ENCODE measurements at regions not wholly inside any gene's neighbourhood (a gene's known extent, or its start where the extent isn't known, plus 50 kb on each side); places are given as distances from the start of the nearest gene placed in this dataset.

DNA sequence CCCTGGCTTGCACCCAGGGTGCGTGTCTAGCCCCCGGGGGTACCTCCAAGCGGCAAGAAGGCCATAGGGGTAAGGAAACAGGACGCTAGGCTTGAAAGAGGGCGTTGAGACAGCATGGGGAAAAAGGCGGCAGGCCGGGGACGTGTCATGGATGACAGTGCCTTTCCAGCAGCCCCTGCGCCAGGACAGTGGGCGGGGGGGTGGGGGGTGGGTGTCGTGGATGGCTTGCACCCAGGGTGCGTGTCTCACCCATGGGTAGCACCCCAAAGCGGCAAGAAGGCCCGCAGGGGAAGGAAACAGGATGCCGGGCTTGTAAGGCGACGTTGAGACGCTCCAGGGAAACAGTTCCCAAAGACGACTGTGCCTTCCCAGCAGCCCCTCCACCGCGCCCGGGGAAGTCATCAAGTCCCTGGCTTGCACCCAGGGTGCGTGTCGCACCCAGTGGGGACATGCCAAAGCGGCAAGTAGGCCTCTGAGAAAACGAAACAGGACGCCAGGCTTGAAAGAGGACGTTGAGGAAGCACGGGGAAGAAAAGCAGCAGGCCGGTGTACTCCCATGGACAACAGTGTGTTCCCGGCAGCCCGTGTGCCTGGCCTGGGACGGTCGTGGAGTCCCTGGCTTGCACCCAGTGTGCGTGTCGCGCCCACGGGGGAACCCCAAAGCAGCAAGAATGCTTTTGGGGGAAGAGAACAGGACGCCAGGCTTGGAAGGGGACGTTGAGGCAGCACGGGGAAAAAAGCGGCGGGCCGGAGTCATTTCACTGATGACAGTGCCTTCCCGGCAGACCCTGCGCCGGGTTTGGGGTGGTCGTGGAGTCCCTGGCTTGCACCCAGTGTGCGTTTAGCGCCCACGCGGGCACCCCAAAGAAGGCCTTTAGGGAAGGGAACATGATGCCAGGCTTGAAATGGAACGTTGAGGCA, 163.5 kb upstream of the ALG10B start:
- no peaks in the 10 kb centered on the region for H3K9me2 ChIP-seq (ENCODE audit: insufficient read depth)
- H4K20me1 ChIP-seq (ENCODE audit: insufficient read depth) = no peaks in the 10 kb centered on the region
- no peak for TF ChIP-seq EZH2phosphoT487 (IDR thresholded peaks at IDR 0.05; ENCODE audit: insufficient read depth, low read depth)
- TF ChIP-seq EZH2 (IDR thresholded peaks at IDR 0.05; ENCODE audit: insufficient read depth, poor library complexity, severe bottlenecking) = no peak
- no peak overlapping the region for H2AFZ ChIP-seq
- no peak overlapping the region for H3K27ac ChIP-seq
- no peak for DNase-seq
- in situ Hi-C loops (cut with MboI) = no loop called here
- no peaks in the 10 kb centered on the region for H3F3A ChIP-seq (ENCODE audit: insufficient read depth)
- no peak overlapping the region for H3K4me3 ChIP-seq
- no peaks in the 10 kb centered on the region for H3K27me3 ChIP-seq (replicated peaks; ENCODE audit: insufficient read depth)
- H3K36me3 ChIP-seq (ENCODE audit: low read depth) = no peaks in the 10 kb centered on the region
- no peaks in the 10 kb centered on the region for H3K9me3 ChIP-seq (ENCODE audit: low read depth)
- H3K9ac ChIP-seq = no peak overlapping the region
- no peak overlapping the region for H3K4me2 ChIP-seq (ENCODE audit: unreplicated experiment)
- H3K79me2 ChIP-seq (ENCODE audit: insufficient read depth) = no peaks in the 10 kb centered on the region
- 61 to 69% methylated on average over 44 to 53 of the region's 53 CpGs for WGBS, 2 experiments (ENCODE audit: low coverage in 1 of 2, low lambda C conversion rate in 2 of 2, missing lambda C conversion rate in 2 of 2)
- H3K4me1 ChIP-seq (ENCODE audit: insufficient read depth) = no peaks in the 10 kb centered on the region

DNA sequence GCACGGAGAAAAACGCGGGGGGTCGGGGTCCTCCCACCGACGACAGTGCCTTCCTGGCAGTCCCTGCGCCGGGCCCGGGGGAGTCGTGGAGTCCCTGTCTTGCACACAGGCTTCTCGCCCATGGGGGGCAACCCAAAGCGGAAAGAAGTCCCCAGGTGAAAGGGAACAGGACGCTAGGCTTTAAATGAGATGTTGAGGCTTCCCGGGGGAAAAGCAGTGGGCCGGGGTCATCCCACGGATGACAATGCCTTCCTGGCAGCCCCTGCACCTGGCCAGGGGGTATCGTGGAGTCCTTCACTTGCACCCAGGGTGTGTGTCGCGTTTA, 162.9 kb upstream of the ALG10B start:
- no peaks in the 10 kb centered on the region for H4K20me1 ChIP-seq (ENCODE audit: insufficient read depth)
- no peak for DNase-seq
- no peaks in the 10 kb centered on the region for H3K9me2 ChIP-seq (ENCODE audit: insufficient read depth)
- H3K4me1 ChIP-seq (ENCODE audit: insufficient read depth) = no peaks in the 10 kb centered on the region
- no peaks in the 10 kb centered on the region for H3F3A ChIP-seq (ENCODE audit: insufficient read depth)
- no peak overlapping the region for H3K27ac ChIP-seq
- in situ Hi-C loops (cut with MboI) = no loop called here
- H3K4me3 ChIP-seq = no peak overlapping the region
- no peaks in the 10 kb centered on the region for H3K27me3 ChIP-seq (replicated peaks; ENCODE audit: insufficient read depth)
- H3K79me2 ChIP-seq (ENCODE audit: insufficient read depth) = no peaks in the 10 kb centered on the region
- no peak overlapping the region for H2AFZ ChIP-seq
- no peak for TF ChIP-seq EZH2 (IDR thresholded peaks at IDR 0.05; ENCODE audit: insufficient read depth, poor library complexity, severe bottlenecking)
- TF ChIP-seq EZH2phosphoT487 (IDR thresholded peaks at IDR 0.05; ENCODE audit: insufficient read depth, low read depth) = no peak
- H3K4me2 ChIP-seq (ENCODE audit: unreplicated experiment) = no peak overlapping the region
- no peaks in the 10 kb centered on the region for H3K36me3 ChIP-seq (ENCODE audit: low read depth)
- H3K9me3 ChIP-seq (ENCODE audit: low read depth) = no peaks in the 10 kb centered on the region
- 58% methylated on average over 19 of the region's 19 CpGs for WGBS, 2 experiments (ENCODE audit: low coverage in 1 of 2, low lambda C conversion rate in 2 of 2, missing lambda C conversion rate in 2 of 2)
- no peak overlapping the region for H3K9ac ChIP-seq

- no peaks in the 10 kb centered on the region for H3K9me2 ChIP-seq (ENCODE audit: insufficient read depth)
- no peaks in the 10 kb centered on the region for H3K36me3 ChIP-seq (ENCODE audit: low read depth)
- no peak for DNase-seq
- H3K4me1 ChIP-seq (ENCODE audit: insufficient read depth) = no peaks in the 10 kb centered on the region
- TF ChIP-seq EZH2phosphoT487 (IDR thresholded peaks at IDR 0.05; ENCODE audit: insufficient read depth, low read depth) = no peak
- TF ChIP-seq EZH2 (IDR thresholded peaks at IDR 0.05; ENCODE audit: insufficient read depth, poor library complexity, severe bottlenecking) = no peak
- H3F3A ChIP-seq (ENCODE audit: insufficient read depth) = no peaks in the 10 kb centered on the region
- no peak overlapping the region for H3K4me2 ChIP-seq (ENCODE audit: unreplicated experiment)
- H4K20me1 ChIP-seq (ENCODE audit: insufficient read depth) = no peaks in the 10 kb centered on the region
- H3K27me3 ChIP-seq (replicated peaks; ENCODE audit: insufficient read depth) = no peaks in the 10 kb centered on the region
- no peaks in the 10 kb centered on the region for H3K79me2 ChIP-seq (ENCODE audit: insufficient read depth)
- no peak overlapping the region for H3K27ac ChIP-seq
- in situ Hi-C loops (cut with MboI) = no loop called here
- H3K9me3 ChIP-seq (ENCODE audit: low read depth) = no peaks in the 10 kb centered on the region
- no peak overlapping the region for H3K9ac ChIP-seq
- H3K4me3 ChIP-seq = no peak overlapping the region
- 60 to 69% methylated on average over 38 to 39 of the region's 39 CpGs for WGBS, 2 experiments (ENCODE audit: low coverage in 1 of 2, low lambda C conversion rate in 2 of 2, missing lambda C conversion rate in 2 of 2)
- H2AFZ ChIP-seq = no peak overlapping the region
Observed at GRCh38 chr12:38154096-38155019, 162.2 kb upstream of the ALG10B start.

DNA sequence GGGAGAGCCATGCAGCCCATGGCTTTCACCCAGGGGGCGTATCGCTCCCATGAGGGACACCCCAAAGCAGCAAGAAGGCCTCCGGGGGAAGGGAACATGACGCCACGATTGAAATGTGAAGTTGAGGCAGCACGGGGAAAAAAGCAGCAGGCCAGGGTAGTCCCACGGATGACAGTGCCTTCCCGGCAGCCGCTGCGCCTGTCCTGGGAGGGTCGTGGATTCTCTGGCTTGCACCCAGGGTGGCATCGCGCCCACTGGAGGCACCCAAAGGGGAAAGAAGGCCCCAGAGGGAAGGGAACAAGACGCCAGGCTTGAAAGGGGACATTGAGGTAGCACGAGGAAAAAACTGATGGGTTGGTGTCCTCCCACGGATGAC, 161.6 kb upstream of the ALG10B start:
- H3K9me2 ChIP-seq (ENCODE audit: insufficient read depth) = no peaks in the 10 kb centered on the region
- TF ChIP-seq EZH2 (IDR thresholded peaks at IDR 0.05; ENCODE audit: insufficient read depth, poor library complexity, severe bottlenecking) (no peak), EZH2phosphoT487 (IDR thresholded peaks at IDR 0.05; ENCODE audit: insufficient read depth, low read depth) (no peak)
- in situ Hi-C loops (cut with MboI) = no loop called here
- no peak overlapping the region for H3K4me3 ChIP-seq
- H3K9me3 ChIP-seq (ENCODE audit: low read depth) = no peaks in the 10 kb centered on the region
- no peaks in the 10 kb centered on the region for H3F3A ChIP-seq (ENCODE audit: insufficient read depth)
- WGBS, 2 experiments (ENCODE audit: low coverage in 1 of 2, low lambda C conversion rate in 2 of 2, missing lambda C conversion rate in 2 of 2) = 60 to 67% methylated on average over 16 of the region's 16 CpGs
- DNase-seq = no peak
- no peak overlapping the region for H3K27ac ChIP-seq
- no peaks in the 10 kb centered on the region for H3K79me2 ChIP-seq (ENCODE audit: insufficient read depth)
- H3K27me3 ChIP-seq (replicated peaks; ENCODE audit: insufficient read depth) = no peaks in the 10 kb centered on the region
- H3K36me3 ChIP-seq (ENCODE audit: low read depth) = no peaks in the 10 kb centered on the region
- H3K4me2 ChIP-seq (ENCODE audit: unreplicated experiment) = no peak overlapping the region
- no peaks in the 10 kb centered on the region for H4K20me1 ChIP-seq (ENCODE audit: insufficient read depth)
- no peak overlapping the region for H3K9ac ChIP-seq
- H2AFZ ChIP-seq = no peak overlapping the region
- H3K4me1 ChIP-seq (ENCODE audit: insufficient read depth) = no peaks in the 10 kb centered on the region

Data from GM23248 (cell line).